ENCODE measurements at regions not wholly inside any gene's neighbourhood (a gene's known extent, or its start where the extent isn't known, plus 50 kb on each side); places are given as distances from the start of the nearest gene placed in this dataset.

DNA sequence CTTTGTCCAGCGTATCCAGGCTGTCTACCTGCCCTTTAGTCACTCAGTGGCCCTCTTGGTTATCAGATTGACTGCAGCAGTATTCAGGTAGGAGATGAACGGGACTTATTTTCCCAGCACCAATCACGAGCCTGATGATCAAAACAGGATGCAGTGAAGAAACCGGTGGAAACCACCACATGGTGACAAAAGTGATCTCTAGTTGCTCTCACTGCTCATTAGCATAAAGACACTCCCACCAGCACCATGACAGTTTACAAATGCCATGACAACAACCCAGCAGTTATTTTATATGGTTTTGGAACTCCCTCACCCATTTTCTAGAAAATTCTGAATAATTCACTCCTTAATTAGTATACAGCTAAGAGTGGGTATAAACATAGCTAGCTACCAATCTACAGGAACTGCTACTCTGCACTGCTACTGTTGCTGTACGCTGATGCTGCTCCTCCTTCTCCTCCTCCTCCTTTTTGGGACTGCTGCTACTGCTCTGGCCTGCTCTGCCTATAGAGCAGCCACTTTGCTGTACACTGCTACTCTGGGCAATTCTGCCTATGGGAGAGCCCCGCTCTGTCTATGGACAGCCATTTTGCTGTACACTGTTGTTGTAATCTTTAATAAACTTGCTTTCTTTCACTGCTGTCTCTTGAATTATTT is 142.5 kb upstream of the SSTR1 start:
- DNase-seq (ENCODE audit: low spot score), result no peak
- intact Hi-C loops (cut with DNase I), result no loop called here

DNA sequence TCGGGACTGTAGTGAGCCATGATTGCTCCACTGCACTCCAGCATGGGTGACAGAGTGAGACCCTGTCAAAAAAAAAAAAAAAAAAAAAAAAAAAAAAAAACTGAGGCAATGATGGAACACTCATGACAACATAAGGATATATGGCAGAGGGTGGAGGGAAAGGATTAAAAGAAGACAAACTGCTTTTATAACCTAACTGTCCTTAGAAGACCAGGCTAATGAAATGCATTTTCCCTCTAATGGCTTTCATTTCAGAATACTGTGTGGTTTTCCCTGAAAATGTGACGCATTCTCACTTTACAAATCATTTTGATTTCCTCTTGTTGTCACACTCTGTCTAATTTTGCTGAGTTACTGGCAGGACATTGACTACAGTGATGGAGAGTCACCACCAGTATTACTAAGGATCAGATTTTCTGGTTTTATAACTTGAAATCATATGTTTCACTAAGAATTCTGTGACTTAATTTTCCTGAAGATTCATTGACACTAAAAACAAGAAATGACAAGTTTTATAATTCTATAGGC is 137.6 kb upstream of the SSTR1 start:
- intact Hi-C loops (cut with DNase I), result no loop called here
- DNase-seq (ENCODE audit: low spot score), result no peak

DNA sequence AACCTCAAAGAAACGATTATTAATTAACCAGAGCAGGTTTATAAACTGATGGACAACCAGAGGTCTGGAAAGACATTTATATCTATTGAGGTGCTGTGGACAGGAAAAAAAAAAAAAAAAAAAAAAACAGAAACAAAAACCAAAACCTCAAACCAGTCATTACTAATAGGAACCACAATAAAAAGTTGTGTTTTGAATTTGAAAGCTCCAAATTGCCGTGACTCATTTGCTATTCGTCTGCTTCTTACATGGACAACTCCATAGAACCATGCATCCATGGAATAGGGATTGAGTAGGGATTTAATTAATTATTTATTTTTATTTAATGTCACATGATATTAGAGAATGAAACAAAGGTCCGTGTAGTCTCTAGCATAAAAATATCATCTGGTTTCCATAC is 134.1 kb upstream of the SSTR1 start:
- intact Hi-C loops (cut with DNase I), result no loop called here
- DNase-seq (ENCODE audit: low spot score), result no peak

DNA sequence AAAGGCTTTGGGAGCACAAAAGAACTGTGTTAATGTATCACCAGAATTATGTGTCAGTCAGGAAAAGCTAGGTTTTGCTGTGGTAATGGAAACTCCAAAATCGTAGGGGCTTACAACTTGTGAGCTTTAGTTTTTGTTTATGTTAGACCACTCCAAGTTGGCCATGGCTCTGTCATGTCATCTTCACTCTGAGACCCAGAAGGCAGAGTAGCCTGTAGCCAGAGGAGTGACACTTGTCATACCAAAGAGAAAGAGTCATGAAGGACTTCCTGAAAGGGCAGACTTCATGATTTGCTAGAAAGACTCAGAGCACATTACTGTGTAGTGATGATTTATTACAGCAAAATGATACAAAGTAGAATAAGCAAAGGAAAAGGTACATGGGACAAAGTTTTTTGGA is 133.6 kb upstream of the SSTR1 start:
- intact Hi-C loops (cut with DNase I), result no loop called here
- DNase-seq (ENCODE audit: low spot score), result no peak

DNA sequence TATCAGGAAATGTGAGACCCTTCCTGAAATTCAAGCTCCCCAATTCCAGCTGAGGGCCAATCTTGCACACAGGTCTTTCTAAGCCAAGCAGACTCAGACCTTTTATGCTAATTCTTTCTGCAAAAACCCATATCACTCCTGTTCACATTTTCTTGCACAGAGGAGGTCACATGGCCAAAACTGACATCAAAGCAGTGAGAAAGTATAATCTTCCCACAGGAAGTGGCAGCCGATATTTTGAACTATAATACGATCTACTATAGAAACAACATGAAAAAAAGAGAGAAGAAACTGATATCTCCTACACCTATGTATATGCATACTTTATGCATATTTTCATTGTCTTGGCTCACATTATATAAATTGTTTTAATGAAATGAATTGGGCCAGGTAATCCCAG is 132.9 kb upstream of the SSTR1 start:
- DNase-seq (ENCODE audit: low spot score), result no peak
- intact Hi-C loops (cut with DNase I), result no loop called here

DNA sequence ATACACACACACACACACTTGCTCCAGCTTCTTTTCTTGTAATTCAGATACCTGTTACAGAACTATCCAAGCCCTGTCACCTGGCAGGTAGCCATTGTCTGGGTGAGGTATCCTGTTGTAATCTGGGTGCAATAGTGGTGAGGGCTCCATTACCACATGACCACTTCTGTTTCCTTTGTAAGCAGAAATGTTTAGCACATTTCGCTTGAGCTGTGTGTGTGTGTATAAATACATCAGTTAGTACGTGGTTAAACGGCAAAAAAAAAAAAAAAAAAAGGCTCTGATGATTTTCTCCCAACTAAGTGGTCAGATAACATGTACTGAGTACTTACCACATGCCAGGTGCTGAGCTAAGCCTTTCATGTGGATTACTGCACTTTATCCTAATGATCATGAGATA is 129.3 kb upstream of the SSTR1 start:
- intact Hi-C loops (cut with DNase I), result no loop called here

DNA sequence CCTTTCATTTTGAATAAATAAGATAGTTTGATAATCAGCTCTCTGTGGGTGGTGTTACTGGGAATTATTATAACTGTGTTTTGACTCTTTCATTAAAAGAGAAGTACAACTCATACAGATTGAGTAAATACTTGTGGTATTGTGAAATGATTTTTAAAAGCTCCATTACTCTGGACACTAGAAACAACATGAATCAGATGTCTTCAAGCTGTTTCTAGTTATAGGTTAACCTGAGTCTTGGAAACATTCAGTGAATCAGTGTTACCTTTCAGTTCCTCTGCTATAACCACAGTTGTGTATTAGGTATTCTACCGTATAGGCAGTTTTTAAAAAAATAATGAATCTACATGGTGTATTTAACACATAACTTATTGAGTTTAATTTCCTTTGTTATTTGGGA is 128.4 kb upstream of the SSTR1 start:
- intact Hi-C loops (cut with DNase I), result no loop called here
- no peak for DNase-seq (ENCODE audit: low spot score)

More for the DNA sequence above, 129.3 kb upstream of the SSTR1 start:
- DNase-seq (ENCODE audit: low spot score), result no peak

DNA sequence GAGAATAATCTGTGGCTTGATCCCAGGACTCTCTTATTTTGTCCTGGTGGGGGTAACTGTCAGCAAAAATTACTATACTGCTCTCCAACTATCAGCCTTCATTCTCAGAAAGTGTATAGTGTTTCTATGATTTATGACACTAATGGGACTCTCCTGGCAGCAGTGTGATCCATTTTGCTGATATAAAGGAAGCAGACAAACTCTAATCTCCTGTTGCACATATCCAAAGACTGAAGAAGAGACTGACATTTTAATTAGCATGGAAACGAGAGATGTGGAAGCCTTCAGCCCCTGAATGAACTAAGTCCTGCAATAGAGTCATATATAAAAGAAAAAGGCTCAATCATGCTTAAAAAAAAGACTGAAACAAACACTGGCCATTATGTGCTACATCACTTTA is 127.8 kb upstream of the SSTR1 start:
- no peak for DNase-seq (ENCODE audit: low spot score)
- intact Hi-C loops (cut with DNase I), result no loop called here

DNA sequence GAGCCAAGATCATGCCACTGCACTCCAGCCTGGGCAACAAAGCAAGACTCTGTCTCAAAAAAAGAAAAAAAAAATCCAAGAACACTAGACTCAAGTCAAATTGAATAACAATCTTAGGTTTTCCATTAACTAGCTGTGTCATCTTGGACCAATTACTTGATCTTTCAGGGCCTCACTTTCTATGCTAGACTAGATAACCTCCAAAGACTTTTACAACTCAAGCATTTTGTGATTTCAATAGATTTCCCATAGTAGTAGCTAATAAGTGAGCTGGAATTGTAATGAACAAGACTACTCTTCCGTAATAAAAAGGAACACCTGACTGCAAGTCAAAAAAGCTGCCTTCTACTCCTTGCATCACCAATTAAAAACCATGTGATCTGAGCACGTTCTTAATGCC is 127.0 kb upstream of the SSTR1 start:
- intact Hi-C loops (cut with DNase I), result no loop called here

DNA sequence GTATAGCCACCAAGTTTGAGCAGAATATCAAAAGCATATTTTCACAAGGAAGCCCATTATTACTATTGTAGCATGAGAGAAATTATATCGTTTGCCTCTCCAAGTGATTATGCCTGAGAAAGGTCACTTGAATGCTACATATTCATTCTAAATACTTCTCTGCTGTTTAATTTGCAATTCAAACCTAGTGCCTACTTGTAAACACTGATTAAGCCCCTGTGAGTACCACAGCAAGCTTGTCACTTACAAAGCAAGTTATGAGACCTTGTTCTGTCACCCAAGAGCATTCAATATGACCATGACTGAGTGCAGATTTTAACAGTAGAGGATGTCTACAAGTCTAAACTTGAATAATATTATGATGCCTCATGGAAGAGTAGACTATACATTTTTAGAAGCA is 124.7 kb upstream of the SSTR1 start:
- intact Hi-C loops (cut with DNase I), result no loop called here
- no peak for DNase-seq (ENCODE audit: low spot score)

More for the DNA sequence above, 127.0 kb upstream of the SSTR1 start:
- no peak for DNase-seq (ENCODE audit: low spot score)

DNA sequence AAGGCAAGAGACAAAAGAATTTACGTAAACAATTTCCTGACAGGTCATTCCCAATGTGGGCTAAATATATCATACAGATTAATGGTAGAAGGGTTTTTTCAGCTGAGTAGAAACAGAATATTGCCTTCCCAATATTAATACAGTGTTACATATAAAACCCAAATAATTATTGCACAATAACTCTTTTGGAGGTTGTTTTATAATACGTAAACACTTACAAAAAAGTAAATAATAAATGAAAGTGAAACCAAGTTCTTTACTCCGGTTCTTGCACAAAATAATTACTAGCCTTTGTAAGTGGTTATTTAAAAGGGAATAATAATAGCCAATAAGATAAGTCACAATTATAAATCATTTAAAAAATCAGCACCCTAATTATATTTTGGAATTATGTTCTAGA is 118.6 kb upstream of the SSTR1 start:
- no peak for DNase-seq (ENCODE audit: low spot score)
- intact Hi-C loops (cut with DNase I), result no loop called here

DNA sequence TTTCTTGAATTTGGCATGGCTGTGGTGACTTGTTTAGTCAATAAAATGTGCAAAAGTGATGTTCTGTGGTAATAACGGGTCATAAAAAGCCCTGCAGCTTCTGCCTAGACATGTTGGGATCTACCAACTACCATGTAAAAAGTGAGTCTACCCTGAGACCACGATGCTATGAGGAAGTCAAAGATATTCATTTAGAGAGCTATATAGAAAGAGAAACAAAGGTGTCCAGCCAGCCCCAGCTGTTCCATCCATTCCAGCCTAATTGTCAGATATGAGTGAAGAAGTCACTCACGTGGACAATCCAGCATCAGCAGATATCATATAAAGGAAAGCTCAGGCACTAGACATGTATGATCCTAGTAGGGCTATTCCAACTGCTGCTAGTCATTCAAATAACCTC is 117.2 kb upstream of the SSTR1 start:
- DNase-seq (ENCODE audit: low spot score), result no peak
- intact Hi-C loops (cut with DNase I), result no loop called here

DNA sequence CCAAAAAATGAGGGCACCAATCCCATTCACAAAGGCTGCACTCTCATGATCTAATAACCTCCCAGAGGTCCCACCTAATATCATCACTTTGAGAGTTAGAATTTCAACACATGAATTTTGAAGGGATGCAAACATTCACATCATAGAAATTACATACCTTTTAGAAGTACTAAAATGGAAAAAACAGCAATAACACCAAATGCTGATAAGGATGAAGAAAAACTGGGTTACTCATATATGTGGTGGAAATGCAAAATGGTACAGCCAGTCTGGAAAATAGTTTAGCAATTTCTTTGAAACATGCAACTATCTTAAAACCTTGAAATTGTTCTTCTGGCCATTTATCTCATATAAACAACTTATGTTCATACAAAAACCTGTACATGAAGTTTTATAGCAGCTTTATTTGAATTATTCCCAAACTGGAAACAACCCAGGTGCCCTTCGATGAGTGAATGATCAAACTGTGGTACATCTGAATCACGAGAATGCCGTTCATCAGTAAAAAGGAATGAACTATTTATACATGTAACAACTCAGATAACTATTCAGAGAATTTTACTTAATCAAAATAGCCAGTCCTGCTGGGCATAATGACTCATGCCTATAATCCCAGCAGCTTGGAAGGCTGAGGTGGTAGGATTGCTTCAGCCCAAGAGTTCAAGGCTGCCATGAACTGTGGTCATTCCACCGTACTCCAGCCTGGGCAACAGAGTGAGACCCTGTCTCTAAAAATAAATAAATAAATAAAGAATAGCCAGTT is 109.4 kb upstream of the SSTR1 start:
- DNase-seq (ENCODE audit: low spot score), result no peak
- intact Hi-C loops (cut with DNase I), result no loop called here

DNA sequence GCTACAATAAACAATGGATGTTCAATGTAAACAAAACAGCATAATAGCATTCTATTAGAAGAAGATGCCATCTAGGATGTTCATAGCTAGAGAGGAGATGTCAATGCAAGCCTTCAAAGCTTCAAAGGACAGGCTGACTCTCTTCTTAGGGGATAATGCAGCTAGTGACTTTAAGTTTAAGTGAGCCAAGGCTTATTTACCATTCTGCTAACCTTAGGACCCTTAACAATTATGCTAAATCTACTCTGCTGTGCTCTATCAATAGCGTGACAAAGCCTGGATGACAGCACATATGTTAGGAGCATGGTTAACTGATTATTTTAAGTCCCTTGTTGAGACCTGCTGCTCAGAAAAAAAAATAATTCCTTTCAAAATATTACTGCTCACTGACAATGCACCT is 106.0 kb upstream of the SSTR1 start:
- DNase-seq (ENCODE audit: low spot score), result no peak
- intact Hi-C loops (cut with DNase I), result no loop called here

DNA sequence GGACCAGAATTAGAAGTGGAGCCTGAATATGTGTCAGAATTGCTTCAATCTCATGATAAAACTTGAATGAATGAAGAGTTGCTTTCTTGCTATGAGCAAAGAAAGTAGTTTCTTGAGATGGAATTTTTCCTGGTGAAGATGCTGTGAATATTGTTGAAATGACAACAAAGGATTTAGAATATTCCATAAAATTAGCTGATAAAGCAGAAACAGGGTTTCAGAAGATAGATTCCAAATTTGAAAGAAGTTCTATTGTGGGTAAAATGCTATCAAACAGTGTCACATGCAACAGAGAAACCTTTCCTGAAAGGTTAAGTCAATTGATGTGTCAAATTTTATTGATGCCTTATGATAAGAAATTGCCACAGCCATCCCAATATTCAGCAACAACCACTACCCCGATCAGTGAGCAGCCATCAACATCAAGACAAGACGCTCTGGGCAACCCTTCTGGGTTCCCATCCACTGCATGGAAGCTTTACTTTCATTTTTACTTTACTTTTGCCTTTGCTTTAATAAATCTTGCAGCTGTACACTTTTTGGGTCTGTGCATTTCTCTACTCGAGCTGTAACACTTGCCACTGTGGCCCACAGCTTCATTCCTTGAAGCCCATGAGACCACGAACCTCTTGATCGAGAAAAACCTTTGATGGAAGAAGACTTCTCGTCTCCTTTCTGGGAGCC is 104.0 kb upstream of the SSTR1 start:
- DNase-seq (ENCODE audit: low spot score), result no peak
- intact Hi-C loops (cut with DNase I), result no loop called here

DNA sequence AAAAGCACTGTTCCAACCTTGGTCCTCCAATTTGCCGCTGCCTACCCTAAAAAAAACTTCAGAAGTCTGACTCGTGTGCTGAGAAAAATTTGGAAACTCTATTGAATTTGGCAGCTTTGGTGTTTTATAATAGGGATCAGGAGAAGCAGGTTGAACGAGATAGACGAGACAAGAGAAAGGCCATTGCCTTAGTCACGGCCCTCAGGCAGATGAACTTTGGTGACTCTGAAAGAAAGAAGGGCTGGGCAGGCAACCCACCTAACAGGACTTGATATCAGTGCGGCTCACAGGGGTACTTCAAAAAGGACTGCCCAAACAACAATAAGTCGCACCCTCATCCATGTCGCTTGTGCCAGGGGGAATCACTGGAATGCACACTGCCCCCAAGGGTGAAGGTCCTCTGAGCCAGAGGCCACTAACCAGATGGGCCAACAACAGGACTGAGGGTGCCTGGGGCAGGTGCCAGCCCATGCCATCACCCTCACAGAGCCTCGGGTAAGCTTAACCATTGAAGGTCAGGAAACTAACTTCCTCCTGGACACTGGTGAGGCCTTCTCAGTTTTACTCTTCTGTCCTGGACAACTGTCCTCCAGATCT is 102.5 kb upstream of the SSTR1 start:
- DNase-seq (ENCODE audit: low spot score), result no peak
- intact Hi-C loops (cut with DNase I), result no loop called here

DNA sequence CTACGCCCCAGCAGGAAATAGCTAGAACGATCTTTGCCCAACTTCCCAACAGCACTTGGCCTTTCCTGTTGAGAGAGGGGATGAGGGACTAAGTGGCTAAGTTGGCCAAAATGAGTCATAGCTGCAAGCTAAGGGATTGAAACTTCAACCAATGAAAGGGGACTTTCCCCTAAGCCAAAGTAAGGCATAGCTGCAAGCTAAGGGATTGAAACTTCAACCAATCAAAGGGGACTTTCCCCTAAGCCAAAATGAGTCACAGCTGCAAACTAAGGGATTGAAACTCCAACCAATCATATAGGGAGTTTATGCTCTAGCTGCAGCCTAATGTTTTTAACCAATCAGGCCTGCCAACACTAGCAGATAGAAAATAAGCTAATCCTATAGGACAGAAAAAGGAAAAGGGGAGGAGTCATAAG is 100.5 kb upstream of the SSTR1 start:
- no peak for DNase-seq (ENCODE audit: low spot score)
- intact Hi-C loops (cut with DNase I), result no loop called here

DNA sequence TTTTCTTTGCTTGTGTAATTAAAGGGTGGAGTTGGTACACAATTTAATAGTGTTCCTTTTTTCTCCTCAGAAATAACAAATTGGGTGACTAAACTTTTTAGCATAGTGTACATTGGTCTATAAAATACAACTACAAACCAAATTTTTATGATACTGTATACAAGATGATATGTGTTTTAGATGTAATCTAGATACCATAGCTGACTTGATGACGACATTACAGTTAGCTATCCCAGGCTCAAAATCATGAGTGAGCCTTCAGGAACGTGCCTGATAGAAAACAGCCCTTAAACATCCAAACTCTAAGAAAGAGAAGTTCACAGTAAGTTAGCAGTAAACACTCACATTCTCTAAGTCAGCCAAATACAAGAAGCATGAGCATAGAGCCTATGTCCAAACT is 99.0 kb upstream of the SSTR1 start:
- DNase-seq (ENCODE audit: low spot score), result no peak
- intact Hi-C loops (cut with DNase I), result no loop called here

DNA sequence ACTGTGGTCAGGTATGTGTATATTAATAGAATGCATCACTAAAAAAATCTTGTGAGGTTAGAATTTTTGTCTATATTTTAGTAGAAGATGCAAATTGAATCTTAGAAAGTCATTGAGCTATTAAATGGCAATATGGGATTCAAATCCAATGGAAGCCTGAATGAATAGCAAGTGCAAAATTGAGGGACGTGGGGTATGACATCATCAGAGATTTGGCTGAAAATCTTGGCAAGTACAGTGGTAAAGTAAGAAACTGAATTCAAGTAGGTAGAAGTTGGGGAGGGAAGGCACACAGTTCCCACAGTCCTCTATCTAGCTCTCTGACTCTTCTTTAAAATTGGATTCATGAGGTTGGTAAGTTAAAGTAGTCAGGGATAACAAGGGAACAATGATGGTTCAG is 97.4 kb upstream of the SSTR1 start:
- no peak for DNase-seq (ENCODE audit: low spot score)

DNA sequence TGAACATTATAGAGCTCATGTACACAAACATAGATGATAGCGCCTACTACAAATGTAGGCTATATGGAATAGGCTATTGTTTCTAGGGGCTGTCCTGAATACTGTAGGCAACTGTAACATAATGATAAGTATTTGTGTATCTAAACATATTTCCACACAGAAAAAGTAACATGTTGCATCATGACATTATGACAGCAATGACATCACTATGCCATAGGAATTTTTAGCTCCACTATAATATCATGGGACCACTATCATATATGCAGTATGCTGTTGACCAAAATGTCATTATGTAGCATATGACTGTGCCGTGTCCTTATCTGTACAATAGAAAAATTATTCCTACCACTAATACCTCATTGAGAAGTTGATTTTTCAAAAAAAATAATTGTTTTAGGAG is 96.7 kb upstream of the SSTR1 start:
- DNase-seq (ENCODE audit: low spot score), result no peak

More for the DNA sequence above, 97.4 kb upstream of the SSTR1 start:
- intact Hi-C loops (cut with DNase I), result no loop called here

More for the DNA sequence above, 96.7 kb upstream of the SSTR1 start:
- intact Hi-C loops (cut with DNase I), result no loop called here

Measured in posterior vena cava (tissue), 2 donors.